ENCODE measurements at regions not wholly inside any gene's neighbourhood (a gene's known extent, or its start where the extent isn't known, plus 50 kb on each side); places are given as distances from the start of the nearest gene placed in this dataset.

- no peak for TF ChIP-seq CTCF (IDR thresholded peaks at IDR 0.05; ENCODE audit: insufficient read depth, low read depth, low read length)
- no peak for TF ChIP-seq EZH2 (IDR thresholded peaks at IDR 0.05; ENCODE audit: insufficient read depth, low read length)
These were observed 90.5 kb upstream of the FOXN3 start for GRCh38 chr14:89507521-89507920.
